ENCODE measurements at regions not wholly inside any gene's neighbourhood (a gene's known extent, or its start where the extent isn't known, plus 50 kb on each side); places are given as distances from the start of the nearest gene placed in this dataset.

GRCh38 chr1:229156872-229157271, 114.0 kb upstream of the RAB4A start:
- no peak overlapping the region for H3K27ac ChIP-seq
- intact Hi-C loops (cut with DNase I): no loop called here
- ATAC-seq: peak; percentile 79

GRCh38 chr1:229157480-229157879, 113.4 kb upstream of the RAB4A start:
- DNase-seq (no peak), ATAC-seq (no peak)
- TF ChIP-seq CTCF (IDR thresholded peaks at IDR 0.05): no peak
- Histone ChIP-seq H3K27ac (no peak overlapping the region), H3K9me3 (no peaks in the 10 kb centered on the region), H3K36me3 (no peaks in the 10 kb centered on the region), H3K4me1 (peaks cover 3% of the 10 kb centered on the region), H3K4me3 (no peak overlapping the region), H3K27me3 (no peaks in the 10 kb centered on the region)
- intact Hi-C loops (cut with DNase I): no loop called here

More at GRCh38 chr1:229156872-229157271, 114.0 kb upstream of the RAB4A start:
- H3K36me3 ChIP-seq: no peaks in the 10 kb centered on the region
- H3K27me3 ChIP-seq: no peaks in the 10 kb centered on the region
- no peaks in the 10 kb centered on the region for H3K9me3 ChIP-seq
- H3K4me1 ChIP-seq: peaks cover 3% of the 10 kb centered on the region
- peak; percentile 57 for TF ChIP-seq CTCF (IDR thresholded peaks at IDR 0.05)
- no peak overlapping the region for H3K4me3 ChIP-seq
- no peak for DNase-seq

GRCh38 chr1:229158341-229158921, 112.5 kb upstream of the RAB4A start:
- no peak overlapping the region for H3K27ac ChIP-seq
- H3K9me3 ChIP-seq: no peaks in the 10 kb centered on the region
- DNase-seq (no peak), ATAC-seq (peak; percentile 81)
- no peak for TF ChIP-seq CTCF (IDR thresholded peaks at IDR 0.05)
- peaks cover 3% of the 10 kb centered on the region for H3K4me1 ChIP-seq
- no peaks in the 10 kb centered on the region for H3K36me3 ChIP-seq
- no peak overlapping the region for H3K4me3 ChIP-seq
- intact Hi-C loops (cut with DNase I): no loop called here
- no peaks in the 10 kb centered on the region for H3K27me3 ChIP-seq

GRCh38 chr1:229158927-229159326, 112.0 kb upstream of the RAB4A start:
- no peaks in the 10 kb centered on the region for H3K27me3 ChIP-seq
- no peak for ATAC-seq
- no peak overlapping the region for H3K27ac ChIP-seq
- peaks cover 3% of the 10 kb centered on the region for H3K4me1 ChIP-seq
- H3K4me3 ChIP-seq: no peak overlapping the region
- H3K9me3 ChIP-seq: no peaks in the 10 kb centered on the region
- intact Hi-C loops (cut with DNase I): no loop called here
- no peaks in the 10 kb centered on the region for H3K36me3 ChIP-seq
- DNase-seq: no peak
- no peak for TF ChIP-seq CTCF (IDR thresholded peaks at IDR 0.05)

- intact Hi-C loops (cut with DNase I): no loop called here
- Histone ChIP-seq H3K9me3 (no peaks in the 10 kb centered on the region), H3K36me3 (no peaks in the 10 kb centered on the region), H3K27me3 (no peaks in the 10 kb centered on the region), H3K27ac (no peak overlapping the region), H3K4me1 (peaks cover 3% of the 10 kb centered on the region), H3K4me3 (no peak overlapping the region)
- DNase-seq: no peak
- peak; percentile 9 for ATAC-seq
- TF ChIP-seq CTCF (IDR thresholded peaks at IDR 0.05): no peak
Observed at GRCh38 chr1:229159668-229160544, 111.0 kb upstream of the RAB4A start.

Measured in upper lobe of right lung (tissue), 1 donor.